Gastrocnemius medialis (tissue), 4 donors: ENCODE measurements at regions not wholly inside any gene's neighbourhood (a gene's known extent, or its start where the extent isn't known, plus 50 kb on each side); places are given as distances from the start of the nearest gene placed in this dataset.

Experiments
- CTCF ChIP-seq, 5 experiments: fragments of 450-650 bp in 3 of 5; fragments of 200-600 bp in 2 of 5; sonication (generic) in 2 of 5; IDR thresholded peaks in 4 of 5; conservative IDR thresholded peaks in 1 of 5; 1 replicate in 4 of 5; 2 replicates in 1 of 5; pipeline ENCODE4 v1.5.1; 2016 to 2019; ENCODE audit warnings: antibody characterized with exemption in 5 of 5, mild to moderate bottlenecking in 3 of 5, moderate library complexity in 3 of 5
- POLR2A ChIP-seq, 2 donors: fragments of 450-650 bp; IDR thresholded peaks; one replicate each; pipeline ENCODE4 v1.6.1; 2017; ENCODE audit warnings: antibody characterized with exemption in 2 of 2, mild to moderate bottlenecking in 2 of 2, moderate library complexity in 2 of 2

- no peak for TF ChIP-seq POLR2A (IDR thresholded peaks at IDR 0.05)
- no peak for TF ChIP-seq CTCF (IDR thresholded peaks at IDR 0.05 in 4 of 5, conservative IDR thresholded peaks at IDR 0.05 in 1 of 5)
These were observed 252.1 kb upstream of the ADAMTS9 start for GRCh38 chr3:64939747-64940450.
